Small intestine (tissue), 7 donors: ENCODE measurements at regions not wholly inside any gene's neighbourhood (a gene's known extent, or its start where the extent isn't known, plus 50 kb on each side); places are given as distances from the start of the nearest gene placed in this dataset.

Source experiments
- DNase-seq, 2 donors: peaks; one replicate each; pipeline versions ENCODE4 v3.0.0 to v3.0.0-alpha.2; 2013
- FAIRE-seq: peaks from 2 replicates; lab custom pipeline; 2012; peaks lifted over from hg19 to GRCh38; lab: Jason Lieb, UNC
- H3K27ac ChIP-seq, 3 donors: one replicate each; pipeline ENCODE4 v1.5.1; 2013; ENCODE audit warnings: low read length in 2 of 3, mild to moderate bottlenecking in 2 of 3, control low read depth in 1 of 3, inconsistent platforms in 1 of 3, low read depth in 1 of 3, moderate library complexity in 1 of 3
- H3K27me3 ChIP-seq, 3 donors: one replicate each; pipeline ENCODE4 v1.6.1; 2013; ENCODE audit warnings: low read length in 3 of 3, inconsistent platforms in 1 of 3; ENCODE audit not compliant: control insufficient read depth in 3 of 3, insufficient read depth in 3 of 3
- H3K36me3 ChIP-seq, 3 donors: one replicate each; pipeline ENCODE4 v1.6.1; 2013; ENCODE audit warnings: low read length in 3 of 3, inconsistent platforms in 1 of 3, low read depth in 1 of 3, mild to moderate bottlenecking in 1 of 3, moderate library complexity in 1 of 3; ENCODE audit not compliant: control insufficient read depth in 3 of 3, insufficient read depth in 2 of 3
- H3K4me1 ChIP-seq, 3 donors: one replicate each; pipeline ENCODE4 v1.6.1; 2013; ENCODE audit warnings: low read length in 2 of 3, inconsistent platforms in 1 of 3, low read depth in 1 of 3, mild to moderate bottlenecking in 1 of 3, moderate library complexity in 1 of 3; ENCODE audit not compliant: control insufficient read depth in 3 of 3, insufficient read depth in 2 of 3
- H3K4me3 ChIP-seq, 3 donors: one replicate each; pipeline ENCODE4 v1.5.1; 2013; ENCODE audit warnings: low read length in 3 of 3, control low read depth in 1 of 3, inconsistent platforms in 1 of 3, low read depth in 1 of 3, mild to moderate bottlenecking in 1 of 3, moderate library complexity in 1 of 3
- H3K9me3 ChIP-seq, 2 donors: one replicate each; pipeline ENCODE4 v1.6.1; 2013; ENCODE audit warnings: low read depth in 1 of 2, low read length in 1 of 2; ENCODE audit not compliant: control insufficient read depth in 2 of 2, insufficient read depth in 1 of 2
- WGBS, 3 donors: extraction: QIAGEN DNeasy Blood & Tissue Kit; methylation state at CpG; one replicate each; pipeline ENCODE4 v1.1.7; 2013; 5-methylcytosine and 5-hydroxymethylcytosine counted together
- donor health status: healthy with polysubstance abuse.
- donor health status: control.
- donor health status: control.
- donor health status: Bipolar disorder and iron deficiency.
- donor health status: healthy.

DNA sequence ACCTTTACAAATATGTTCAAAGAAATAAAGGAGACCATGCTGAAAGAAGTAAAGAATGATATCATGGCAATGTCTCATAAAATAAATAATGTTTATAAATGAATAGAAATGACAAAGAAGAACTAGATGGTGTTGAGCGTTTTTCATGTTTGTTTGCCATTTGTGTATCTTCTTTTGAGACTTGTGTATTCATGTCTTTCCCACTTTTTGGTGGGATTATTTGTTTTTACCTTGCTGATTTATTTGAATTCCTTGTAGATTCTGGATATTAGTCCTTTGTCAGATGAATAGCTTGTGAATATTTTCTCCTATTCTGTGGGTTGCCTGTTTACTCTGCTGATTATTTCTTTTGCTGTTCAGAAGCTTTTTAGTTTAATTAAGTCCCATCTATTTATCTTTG lies 732.4 kb downstream of the FAT4 start:
- 68 to 77% (median 76%) methylated on average over 1 of the region's 1 CpG for WGBS, 3 donors

DNA sequence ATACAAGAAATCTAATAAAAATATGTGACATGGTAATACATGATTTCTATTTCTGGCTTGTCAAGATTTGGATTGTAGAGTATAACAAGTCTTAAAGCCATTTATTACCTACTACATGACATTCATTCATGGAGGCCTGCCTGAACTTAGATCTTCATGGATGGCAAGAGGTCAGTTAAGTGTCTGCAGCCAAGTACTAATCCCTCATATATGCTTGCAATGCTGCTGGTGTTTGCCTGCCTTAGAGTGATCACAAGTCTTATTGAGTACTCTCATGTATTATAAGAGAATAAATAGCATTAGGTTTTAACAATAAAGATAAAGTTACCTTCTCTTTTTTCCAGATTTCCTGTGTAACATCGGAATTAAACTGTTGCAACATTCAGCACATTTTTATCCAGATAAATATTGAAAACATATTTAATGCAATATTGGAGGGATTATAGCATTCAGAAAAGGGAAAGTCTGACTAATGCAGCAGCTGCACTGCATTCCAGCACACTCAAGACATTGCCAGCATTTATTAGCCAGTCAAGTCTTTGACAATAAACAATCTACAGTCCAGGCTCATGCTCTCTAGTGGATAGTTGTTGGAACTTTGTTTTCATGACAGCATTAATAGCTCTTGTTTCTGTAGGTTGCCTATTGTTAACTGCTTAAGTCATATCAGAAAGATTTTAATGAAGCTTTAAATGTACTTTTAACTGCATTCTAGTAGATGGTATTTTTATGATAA lies 737.1 kb downstream of the FAT4 start:
- H3K4me3 ChIP-seq = no peak overlapping the region
- DNase-seq (peak in 1 of 2 donors; percentile 3), FAIRE-seq (no peak)
- H3K27me3 ChIP-seq = no peaks in the 10 kb centered on the region
- no peaks in the 10 kb centered on the region for H3K4me1 ChIP-seq
- WGBS, 3 donors = 51 to 74% (median 73%) methylated on average over 1 of the region's 1 CpG
- no peak overlapping the region for H3K27ac ChIP-seq
- H3K9me3 ChIP-seq = no peaks in the 10 kb centered on the region
- no peaks in the 10 kb centered on the region for H3K36me3 ChIP-seq

More for the DNA sequence above, 732.4 kb downstream of the FAT4 start:
- Histone ChIP-seq H3K36me3 (no peaks in the 10 kb centered on the region), H3K9me3 (no peaks in the 10 kb centered on the region), H3K27me3 (no peaks in the 10 kb centered on the region), H3K4me3 (no peak overlapping the region), H3K4me1 (no peaks in the 10 kb centered on the region), H3K27ac (no peak overlapping the region)
- DNase-seq = no peak
- FAIRE-seq = no peak

DNA sequence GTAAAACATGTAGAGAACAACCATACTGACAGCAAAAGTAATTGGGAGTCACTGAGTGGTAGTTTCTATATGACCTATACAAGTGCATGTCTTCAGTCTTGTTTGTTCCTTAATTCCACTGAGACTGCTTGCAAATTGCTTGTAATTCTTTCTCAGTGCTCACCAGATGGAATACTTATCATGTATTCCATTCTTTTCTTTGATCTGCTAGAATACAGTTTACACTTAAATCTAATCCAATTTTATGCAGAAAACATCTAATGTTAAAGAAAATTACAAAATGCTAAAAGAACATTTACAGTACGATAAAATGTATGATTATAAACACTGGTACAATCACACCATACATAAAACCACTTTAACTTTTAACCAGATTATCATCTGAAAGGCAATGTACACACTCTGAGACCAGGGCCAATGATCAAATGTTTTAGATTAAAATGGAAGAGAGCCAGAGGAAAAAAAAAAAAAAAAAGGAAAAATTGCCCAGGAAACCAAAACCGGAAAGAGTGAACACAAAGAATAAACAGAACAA lies 741.4 kb downstream of the FAT4 start:
- no peaks in the 10 kb centered on the region for H3K36me3 ChIP-seq
- WGBS, 3 donors = 38 to 40% (median 38%) methylated on average over 2 of the region's 2 CpGs
- H3K4me1 ChIP-seq = no peaks in the 10 kb centered on the region
- H3K4me3 ChIP-seq = no peak overlapping the region
- no peaks in the 10 kb centered on the region for H3K27me3 ChIP-seq
- peaks cover 0 to 4% of the 10 kb centered on the region in 2 donors for H3K9me3 ChIP-seq
- no peak overlapping the region for H3K27ac ChIP-seq
- no peak for FAIRE-seq
- DNase-seq = no peak

DNA sequence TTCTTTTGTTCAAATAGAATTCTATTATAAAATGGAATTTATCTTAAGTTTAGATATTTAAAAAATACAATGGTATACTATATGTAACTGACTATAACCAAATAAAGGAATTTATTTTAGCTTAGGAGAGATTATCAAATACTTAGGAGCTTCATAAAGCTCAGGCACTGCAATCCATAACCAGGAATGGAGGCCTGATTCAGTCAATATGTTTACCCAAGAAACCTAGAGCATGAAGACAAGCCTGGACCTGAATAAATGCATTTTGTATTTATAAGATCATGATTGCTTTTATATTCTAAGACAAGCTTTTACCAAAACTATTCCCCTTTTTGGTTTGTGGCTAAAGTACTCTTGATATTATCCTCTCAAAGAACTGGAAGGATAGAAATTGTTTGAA lies 742.6 kb downstream of the FAT4 start:
- no peaks in the 10 kb centered on the region for H3K4me1 ChIP-seq
- H3K4me3 ChIP-seq = no peak overlapping the region
- no peak for DNase-seq
- peaks cover 0 to 4% of the 10 kb centered on the region in 2 donors for H3K9me3 ChIP-seq
- no peaks in the 10 kb centered on the region for H3K27me3 ChIP-seq
- H3K27ac ChIP-seq = no peak overlapping the region
- FAIRE-seq = no peak
- H3K36me3 ChIP-seq = no peaks in the 10 kb centered on the region

DNA sequence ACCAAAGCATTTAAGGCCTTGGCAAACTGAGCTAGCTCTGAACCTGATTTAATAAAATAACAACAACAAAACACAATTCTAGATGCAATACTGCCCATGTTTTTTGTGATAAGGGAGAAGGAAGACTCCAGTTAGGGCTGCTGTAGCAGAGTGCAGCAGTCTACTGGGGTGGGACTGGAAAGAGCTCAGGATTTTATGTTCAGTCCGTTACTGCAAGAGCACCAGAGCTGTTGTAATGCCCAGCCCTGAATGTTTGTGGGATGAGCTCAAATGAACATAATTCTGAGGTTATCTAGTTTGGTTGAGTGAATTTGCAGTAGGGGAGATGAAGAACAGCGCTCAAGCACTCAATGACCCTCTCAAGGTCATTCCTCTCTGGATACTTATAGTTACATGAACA lies 743.8 kb downstream of the FAT4 start:
- Histone ChIP-seq H3K27me3 (no peaks in the 10 kb centered on the region), H3K36me3 (no peaks in the 10 kb centered on the region), H3K4me1 (no peaks in the 10 kb centered on the region), H3K9me3 (peaks cover 0 to 4% of the 10 kb centered on the region in 2 donors), H3K4me3 (no peak overlapping the region), H3K27ac (no peak overlapping the region)
- DNase-seq (no peak), FAIRE-seq (no peak)
- WGBS, 3 donors = 77 to 80% (median 77%) methylated on average over 2 of the region's 2 CpGs

DNA sequence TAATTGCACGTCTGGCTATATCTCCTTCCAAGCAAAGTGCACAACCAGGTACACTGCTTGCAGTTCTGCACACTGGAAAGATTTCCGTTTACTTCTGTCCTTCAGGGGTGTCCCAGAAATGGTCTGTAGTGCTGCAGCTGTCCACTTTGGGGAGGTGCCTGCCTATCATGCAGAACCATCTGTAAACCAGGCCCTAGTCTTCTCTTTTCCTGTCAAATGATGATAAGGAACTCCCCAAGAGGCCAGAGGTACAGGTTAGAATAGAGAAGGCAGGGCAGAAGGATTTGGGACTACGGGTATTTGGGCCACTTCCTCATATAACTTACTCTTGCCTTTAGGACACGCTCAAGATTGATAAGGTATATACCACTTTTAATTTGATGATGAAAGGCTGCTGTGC lies 746.9 kb downstream of the FAT4 start:
- 85 to 88% (median 87%) methylated on average over 4 of the region's 4 CpGs for WGBS, 3 donors
- Histone ChIP-seq H3K27me3 (no peaks in the 10 kb centered on the region), H3K4me1 (no peaks in the 10 kb centered on the region), H3K9me3 (peaks cover 0 to 4% of the 10 kb centered on the region in 2 donors), H3K36me3 (no peaks in the 10 kb centered on the region), H3K4me3 (no peak overlapping the region), H3K27ac (no peak overlapping the region)
- no peak for DNase-seq
- no peak for FAIRE-seq

DNA sequence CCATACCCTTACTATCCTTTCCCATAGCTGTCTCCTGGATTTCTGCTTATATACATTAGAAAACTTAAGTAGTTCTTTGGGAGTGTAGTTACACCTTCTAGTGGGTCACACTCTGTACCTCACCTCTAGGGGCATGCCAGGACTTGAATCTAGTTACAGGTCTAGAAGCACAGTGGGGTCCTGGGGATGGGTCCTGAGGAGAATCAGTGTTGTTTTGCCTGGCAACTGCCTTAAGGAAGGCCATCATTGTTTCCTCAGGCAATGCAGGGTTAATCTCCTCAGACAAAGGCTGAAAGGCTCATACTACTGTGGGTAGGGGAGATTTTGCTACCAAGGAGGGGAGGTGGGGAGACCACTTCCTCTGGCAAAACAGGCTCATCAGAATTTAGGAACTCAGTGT lies 750.3 kb downstream of the FAT4 start:
- Histone ChIP-seq H3K27me3 (no peaks in the 10 kb centered on the region), H3K4me3 (no peak overlapping the region), H3K4me1 (no peaks in the 10 kb centered on the region), H3K27ac (no peak overlapping the region), H3K9me3 (no peaks in the 10 kb centered on the region), H3K36me3 (no peaks in the 10 kb centered on the region)
- DNase-seq = no peak
- FAIRE-seq = no peak

DNA sequence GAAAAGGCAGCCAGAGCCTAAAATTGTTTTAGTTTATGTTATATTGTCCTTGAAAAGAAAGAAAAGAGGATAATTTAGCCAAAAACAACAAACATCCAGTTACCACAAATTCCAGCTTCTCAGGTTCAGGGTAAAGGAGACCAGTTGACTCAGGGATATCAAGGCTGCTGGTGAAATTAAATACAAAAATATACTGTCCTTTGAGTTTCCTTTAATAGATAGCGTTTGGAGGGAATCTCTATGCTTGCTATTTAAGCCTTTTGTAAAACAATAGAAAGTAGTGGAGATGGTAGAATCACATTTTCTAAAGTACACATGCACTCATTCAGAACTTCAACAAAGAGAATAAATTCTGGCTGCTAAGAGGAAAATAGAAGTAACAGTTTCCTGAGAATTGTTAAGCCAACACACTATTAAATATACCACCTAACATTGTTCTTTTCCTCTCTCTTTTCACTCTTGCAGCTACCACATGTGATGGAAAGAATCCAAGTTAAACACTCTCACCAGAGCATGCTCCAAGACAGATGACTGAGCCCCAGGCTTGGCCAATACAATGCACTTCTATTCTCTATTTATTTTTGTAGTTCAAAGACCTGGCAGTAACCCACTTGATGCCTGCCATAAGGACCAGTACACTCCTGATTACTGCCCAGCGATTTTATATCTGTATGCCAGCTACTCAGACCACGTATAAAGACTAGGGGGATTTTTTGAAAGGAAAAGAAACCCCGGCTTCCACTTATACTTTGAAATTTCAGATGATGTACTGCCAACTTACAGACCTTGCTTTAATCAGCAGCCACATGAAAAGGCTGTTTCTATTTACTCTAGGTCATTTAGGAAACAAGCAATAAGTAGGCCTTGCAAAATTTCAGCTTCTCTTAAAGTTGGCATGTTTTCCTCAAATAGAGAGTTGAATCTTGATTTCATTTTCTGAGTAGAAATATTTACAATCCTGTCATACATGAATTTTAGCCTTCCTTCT lies 756.9 kb downstream of the FAT4 start:
- FAIRE-seq = no peak
- 51 to 63% (median 59%) methylated on average over 4 of the region's 4 CpGs for WGBS, 3 donors
- Histone ChIP-seq H3K36me3 (no peaks in the 10 kb centered on the region), H3K9me3 (no peaks in the 10 kb centered on the region), H3K4me1 (no peaks in the 10 kb centered on the region), H3K27ac (no peak overlapping the region), H3K27me3 (no peaks in the 10 kb centered on the region), H3K4me3 (no peak overlapping the region)
- DNase-seq = no peak
